Lower leg skin (tissue), 4 donors: ENCODE measurements at regions not wholly inside any gene's neighbourhood (a gene's known extent, or its start where the extent isn't known, plus 50 kb on each side); places are given as distances from the start of the nearest gene placed in this dataset.

Experiments
- DNase-seq, 2 donors: peaks; one replicate each; pipeline ENCODE4 v3.0.0-alpha.2; 2019; ENCODE audit warnings: low spot score in 2 of 2
- H3K4me3 ChIP-seq: fragments of 200-600 bp; sonication (generic); 2 replicates; pipeline ENCODE4 v1.5.1; 2017; ENCODE audit warnings: mild to moderate bottlenecking, low read depth; ENCODE audit not compliant: poor library complexity, severe bottlenecking
- CTCF ChIP-seq, 3 donors: fragments of 450-650 bp; IDR thresholded peaks; one replicate each; pipeline ENCODE4 v1.5.1; 2016; ENCODE audit warnings: antibody characterized with exemption in 3 of 3, mild to moderate bottlenecking in 3 of 3, moderate library complexity in 2 of 3
- POLR2A ChIP-seq, 2 donors: fragments of 450-650 bp; IDR thresholded peaks; one replicate each; pipeline ENCODE4 v1.6.1; 2016 to 2017; ENCODE audit warnings: antibody characterized with exemption in 2 of 2, mild to moderate bottlenecking in 1 of 2, moderate library complexity in 1 of 2
- WGBS, 2 donors: methylation state at CpG; one replicate each; pipeline ENCODE4 v1.1.5; 2018; 5-methylcytosine and 5-hydroxymethylcytosine counted together
- intact Hi-C: fragments of 100-400 bp; cut with DNase I; formaldehyde crosslinking; loops from one replicate; pipeline ENCODE4 v1.15.0; 2023; ENCODE audit warnings: low total_unique reads

GRCh38 chr2:219765231-219765911 is 137.9 kb downstream of the SLC4A3 start:
- H3K4me3 ChIP-seq: no peak overlapping the region
- TF ChIP-seq CTCF (IDR thresholded peaks at IDR 0.05) (no peak), POLR2A (IDR thresholded peaks at IDR 0.05) (no peak)
- WGBS, 2 donors: 58 to 64% methylated on average over 5 of the region's 5 CpGs
- DNase-seq: no peak
- intact Hi-C loops: no loop called here

GRCh38 chr2:219766658-219767057 is 139.2 kb downstream of the SLC4A3 start:
- DNase-seq: no peak
- no peak overlapping the region for H3K4me3 ChIP-seq
- no peak for TF ChIP-seq POLR2A (IDR thresholded peaks at IDR 0.05)
- TF ChIP-seq CTCF (IDR thresholded peaks at IDR 0.05): no peak
- WGBS, 2 donors: 91 to 92% methylated on average over 5 of the region's 5 CpGs
- intact Hi-C loops: no loop called here

GRCh38 chr2:219769090-219769910 is 141.9 kb downstream of the SLC4A3 start:
- 38 to 39% methylated on average over 16 of the region's 16 CpGs for WGBS, 2 donors
- intact Hi-C loops: no loop called here
- no peak for TF ChIP-seq CTCF (IDR thresholded peaks at IDR 0.05)
- TF ChIP-seq POLR2A (IDR thresholded peaks at IDR 0.05): no peak
- DNase-seq: no peak
- no peak overlapping the region for H3K4me3 ChIP-seq

GRCh38 chr2:219772103-219772635 is 144.7 kb downstream of the SLC4A3 start:
- TF ChIP-seq POLR2A (IDR thresholded peaks at IDR 0.05) (no peak), CTCF (IDR thresholded peaks at IDR 0.05) (no peak)
- DNase-seq: no peak
- intact Hi-C loops: no loop called here
- no peak overlapping the region for H3K4me3 ChIP-seq
- 82 to 87% methylated on average over 9 of the region's 9 CpGs for WGBS, 2 donors

- no peak for DNase-seq
- TF ChIP-seq CTCF (IDR thresholded peaks at IDR 0.05) (no peak), POLR2A (IDR thresholded peaks at IDR 0.05) (no peak)
- 90 to 94% methylated on average over 4 of the region's 4 CpGs for WGBS, 2 donors
- intact Hi-C loops: no loop called here
- H3K4me3 ChIP-seq: no peak overlapping the region
These were observed 145.3 kb downstream of the SLC4A3 start for GRCh38 chr2:219772697-219773096.
